ENCODE measurements at regions not wholly inside any gene's neighbourhood (a gene's known extent, or its start where the extent isn't known, plus 50 kb on each side); places are given as distances from the start of the nearest gene placed in this dataset.

- FAIRE-seq: no peak
- POLR2A ChIA-PET: no interaction called here
- no peak overlapping the region for H3K9ac ChIP-seq (ENCODE audit: insufficient read depth, low read depth, low read length)
- no peaks in the 10 kb centered on the region for H3K4me1 ChIP-seq (ENCODE audit: insufficient read depth, low read length)
- intact Hi-C loops (cut with micrococcal nuclease; ENCODE audit: unreplicated experiment) (no loop called here), in situ Hi-C loops (cut with HindIII; ENCODE audit: extremely low pct_ligation_motif_present, low pct_unique_long_range_greater_than_20kb) (no loop called here)
- no peaks in the 10 kb centered on the region for H3K36me3 ChIP-seq (replicated peaks in 1 of 2; ENCODE audit: control insufficient read depth in 1 of 2, insufficient read depth in 2 of 2, low read length in 2 of 2)
- ATAC-seq: no peak
- no peaks in the 10 kb centered on the region for H3K79me2 ChIP-seq (ENCODE audit: insufficient read depth, low read length)
- no peaks in the 10 kb centered on the region for H3K9me3 ChIP-seq (ENCODE audit: low read length)
- no peak overlapping the region for H2AFZ ChIP-seq (ENCODE audit: low read length)
- no peak overlapping the region for H3K4me3 ChIP-seq (replicated peaks in 1 of 3; ENCODE audit: insufficient read depth in 1 of 3, low read depth in 2 of 3, low read length in 3 of 3)
- H3K4me2 ChIP-seq (ENCODE audit: low read depth, low read length): no peak overlapping the region
- H3K27ac ChIP-seq (ENCODE audit: extremely low read length, insufficient read depth, low read length): no peak overlapping the region
- BruUV-seq (replicated peaks): no TSS peak
- DNase-seq (ENCODE audit: low spot score): no peak
- CTCF ChIA-PET (ENCODE audit: low intra/inter-chr PET ratio, low total read pairs): no interaction called here
- no peaks in the 10 kb centered on the region for H4K20me1 ChIP-seq (ENCODE audit: insufficient read depth, low read length)
- no peaks in the 10 kb centered on the region for H3K27me3 ChIP-seq (ENCODE audit: control insufficient read depth in 1 of 2, insufficient read depth in 2 of 2, low read length in 2 of 2)
- 17% methylated on average over 5 of the region's 5 CpGs for WGBS (ENCODE audit: low lambda C conversion rate)
- TF ChIP-seq ZNF121 (CRISPR knock-in tag; IDR thresholded peaks at IDR 0.05) (no peak), GMEB1 (CRISPR knock-in tag; IDR thresholded peaks at IDR 0.05; ENCODE audit: borderline replicate concordance) (no peak), MTERF4 (CRISPR knock-in tag; IDR thresholded peaks at IDR 0.05) (no peak), NFE2L1 (CRISPR knock-in tag; IDR thresholded peaks at IDR 0.05; ENCODE audit: borderline replicate concordance) (no peak), NR2F2 (IDR thresholded peaks at IDR 0.05; ENCODE audit: borderline replicate concordance, low read depth) (no peak), ZNF674 (CRISPR knock-in tag; IDR thresholded peaks at IDR 0.05; ENCODE audit: low read depth) (no peak), ZC3H4 (CRISPR knock-in tag; IDR thresholded peaks at IDR 0.05; ENCODE audit: borderline replicate concordance) (no peak), ZNF816 (CRISPR knock-in tag; IDR thresholded peaks at IDR 0.05; ENCODE audit: borderline replicate concordance) (no peak)
These were observed 659.3 kb downstream of the ACTL7B start for GRCh38 chr9:108196332-108197007.

Measured in HepG2 (cell line).